ENCODE measurements at regions not wholly inside any gene's neighbourhood (a gene's known extent, or its start where the extent isn't known, plus 50 kb on each side); places are given as distances from the start of the nearest gene placed in this dataset.

DNA sequence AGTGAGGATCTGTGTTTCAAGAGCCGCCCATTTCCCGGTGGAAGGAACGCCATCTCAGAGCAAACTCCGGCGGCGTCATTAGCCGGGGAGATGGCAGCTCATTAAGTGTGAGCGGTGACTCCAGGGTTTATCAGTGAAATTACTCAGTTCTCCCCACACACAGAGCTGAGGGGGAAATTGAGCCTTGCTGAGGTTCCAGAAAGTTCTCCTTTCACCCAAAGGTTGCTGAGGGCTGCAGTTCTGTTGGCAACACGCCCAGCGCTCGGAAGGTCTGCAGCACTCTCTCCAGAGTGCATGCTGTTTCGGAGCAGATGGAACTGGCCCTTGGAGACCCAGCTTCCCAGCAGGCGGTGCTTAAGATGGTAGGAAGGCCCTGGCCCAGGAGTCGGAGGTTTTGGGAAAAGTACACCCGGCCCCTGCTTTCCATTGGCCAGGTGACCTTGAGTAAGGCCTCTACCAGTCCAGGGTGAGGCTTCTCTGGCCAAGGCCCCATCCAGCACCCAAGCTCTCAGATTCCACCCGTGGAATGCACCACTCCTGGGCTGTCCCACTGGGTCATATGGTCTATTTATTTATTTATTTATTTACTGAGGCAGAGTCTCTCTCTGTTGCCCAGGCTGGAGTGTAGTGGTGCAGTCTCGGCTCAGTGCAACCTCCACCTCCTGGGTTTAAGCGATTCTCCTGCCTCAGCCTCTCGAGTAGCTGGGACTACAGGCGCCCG is 167.7 kb upstream of the CIBAR2 start:
- Histone ChIP-seq H3K36me3 (no peaks in the 10 kb centered on the region), H3K9me3 (no peaks in the 10 kb centered on the region), H3K4me1 (ENCODE audit: control insufficient read depth in 1 of 2, insufficient read depth in 1 of 2, low read depth in 1 of 2, low read length in 1 of 2) (no peaks in the 10 kb centered on the region), H3K27me3 (no peaks in the 10 kb centered on the region), H3K4me3 (ENCODE audit: low read depth in 1 of 2, low read length in 1 of 2) (no peak overlapping the region), H3K27ac (no peak overlapping the region)
- TF ChIP-seq, protein P1, sequence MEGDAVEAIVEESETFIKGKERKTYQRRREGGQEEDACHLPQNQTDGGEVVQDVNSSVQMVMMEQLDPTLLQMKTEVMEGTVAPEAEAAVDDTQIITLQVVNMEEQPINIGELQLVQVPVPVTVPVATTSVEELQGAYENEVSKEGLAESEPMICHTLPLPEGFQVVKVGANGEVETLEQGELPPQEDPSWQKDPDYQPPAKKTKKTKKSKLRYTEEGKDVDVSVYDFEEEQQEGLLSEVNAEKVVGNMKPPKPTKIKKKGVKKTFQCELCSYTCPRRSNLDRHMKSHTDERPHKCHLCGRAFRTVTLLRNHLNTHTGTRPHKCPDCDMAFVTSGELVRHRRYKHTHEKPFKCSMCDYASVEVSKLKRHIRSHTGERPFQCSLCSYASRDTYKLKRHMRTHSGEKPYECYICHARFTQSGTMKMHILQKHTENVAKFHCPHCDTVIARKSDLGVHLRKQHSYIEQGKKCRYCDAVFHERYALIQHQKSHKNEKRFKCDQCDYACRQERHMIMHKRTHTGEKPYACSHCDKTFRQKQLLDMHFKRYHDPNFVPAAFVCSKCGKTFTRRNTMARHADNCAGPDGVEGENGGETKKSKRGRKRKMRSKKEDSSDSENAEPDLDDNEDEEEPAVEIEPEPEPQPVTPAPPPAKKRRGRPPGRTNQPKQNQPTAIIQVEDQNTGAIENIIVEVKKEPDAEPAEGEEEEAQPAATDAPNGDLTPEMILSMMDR (IDR thresholded peaks at IDR 0.05), result no peak

DNA sequence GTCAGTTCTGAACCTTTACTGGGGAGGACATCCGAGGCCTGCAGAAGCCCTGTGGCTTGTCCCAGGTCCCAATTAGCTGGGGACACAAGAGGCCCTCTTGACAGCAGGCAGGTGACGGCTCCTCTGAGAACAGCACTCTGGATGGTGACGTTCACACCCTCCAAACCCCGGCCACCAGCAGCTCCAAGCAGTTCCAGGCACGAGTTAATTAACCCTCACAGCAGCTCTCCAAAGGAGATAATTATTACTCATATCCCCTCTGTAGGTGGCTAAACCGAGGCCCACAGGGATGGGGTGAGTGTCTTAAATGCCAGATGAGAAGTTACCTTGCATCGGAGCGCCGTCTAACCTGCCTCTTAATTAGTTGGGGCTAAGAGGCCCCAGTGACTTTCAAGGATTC is 168.9 kb upstream of the CIBAR2 start:
- no peaks in the 10 kb centered on the region for H3K4me1 ChIP-seq (ENCODE audit: control insufficient read depth in 1 of 2, insufficient read depth in 1 of 2, low read depth in 1 of 2, low read length in 1 of 2)
- no peaks in the 10 kb centered on the region for H3K36me3 ChIP-seq
- H3K9me3 ChIP-seq, result no peaks in the 10 kb centered on the region
- TF ChIP-seq, protein P1 (IDR thresholded peaks at IDR 0.05), result no peak
- no peaks in the 10 kb centered on the region for H3K27me3 ChIP-seq
- no peak overlapping the region for H3K4me3 ChIP-seq (ENCODE audit: low read depth in 1 of 2, low read length in 1 of 2)
- H3K27ac ChIP-seq, result no peak overlapping the region

DNA sequence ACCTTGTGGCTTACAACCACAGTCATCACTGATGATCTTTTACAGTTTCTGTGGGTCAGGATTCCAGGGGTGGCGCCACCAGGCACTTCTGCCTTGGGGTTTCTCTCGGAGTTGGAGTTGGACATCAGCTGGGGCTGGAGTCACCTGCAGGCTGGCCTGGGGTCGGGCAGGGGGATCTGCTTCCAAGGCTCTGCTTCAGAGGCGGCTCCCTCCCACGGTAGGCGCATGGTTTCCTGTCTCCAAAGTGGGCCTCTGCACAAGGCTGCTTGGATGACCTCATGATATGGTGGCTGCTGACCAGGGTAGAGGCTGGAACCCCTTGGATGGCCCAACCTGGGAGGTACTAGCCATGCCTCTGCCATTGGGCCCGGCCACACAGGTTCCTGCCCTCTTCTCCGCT is 170.6 kb upstream of the CIBAR2 start:
- H3K36me3 ChIP-seq, result no peaks in the 10 kb centered on the region
- TF ChIP-seq, protein P1 (IDR thresholded peaks at IDR 0.05), result no peak
- no peaks in the 10 kb centered on the region for H3K27me3 ChIP-seq
- no peaks in the 10 kb centered on the region for H3K9me3 ChIP-seq
- H3K27ac ChIP-seq, result no peak overlapping the region
- H3K4me1 ChIP-seq (ENCODE audit: control insufficient read depth in 1 of 2, insufficient read depth in 1 of 2, low read depth in 1 of 2, low read length in 1 of 2), result no peaks in the 10 kb centered on the region
- no peak overlapping the region for H3K4me3 ChIP-seq (ENCODE audit: low read depth in 1 of 2, low read length in 1 of 2)

DNA sequence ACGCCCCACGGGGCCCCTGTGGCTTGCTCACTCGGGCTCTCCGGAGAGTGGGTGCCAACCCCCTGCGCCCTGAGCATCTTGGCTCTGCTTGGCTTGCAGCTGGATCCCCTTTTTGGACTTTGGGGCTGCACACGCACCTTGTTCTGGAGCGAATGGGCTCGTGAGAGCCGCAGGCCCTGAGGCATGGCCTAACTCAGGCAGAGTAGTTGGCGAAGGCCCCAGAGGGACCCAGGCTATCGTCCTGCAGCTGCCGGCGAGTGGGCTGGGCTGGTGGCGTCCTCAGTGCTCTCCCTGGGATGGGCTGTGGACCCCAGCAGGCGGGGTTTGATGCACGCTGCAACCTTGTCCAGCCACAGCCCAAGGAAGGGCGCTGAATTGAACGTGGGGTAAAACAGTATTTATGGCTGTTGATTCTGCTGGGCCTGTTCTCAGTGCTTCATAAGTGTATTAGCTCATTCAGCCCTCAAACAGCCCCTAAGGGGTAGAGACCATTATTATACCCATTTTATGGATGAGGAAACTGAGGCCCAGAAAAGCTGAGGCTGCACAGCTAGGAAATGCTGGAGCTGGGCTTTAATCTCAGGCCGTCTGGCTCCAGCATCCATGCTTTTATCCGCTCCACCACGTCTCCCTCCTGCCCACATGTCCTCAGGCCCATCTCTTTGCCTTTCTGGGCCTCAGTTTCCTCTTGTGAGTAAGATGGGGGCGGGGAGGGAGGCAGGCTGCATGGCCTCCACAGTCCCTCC is 171.2 kb upstream of the CIBAR2 start:
- Histone ChIP-seq H3K36me3 (no peaks in the 10 kb centered on the region), H3K4me3 (ENCODE audit: low read depth in 1 of 2, low read length in 1 of 2) (no peak overlapping the region), H3K4me1 (ENCODE audit: control insufficient read depth in 1 of 2, insufficient read depth in 1 of 2, low read depth in 1 of 2, low read length in 1 of 2) (no peaks in the 10 kb centered on the region), H3K27me3 (no peaks in the 10 kb centered on the region), H3K27ac (no peak overlapping the region), H3K9me3 (no peaks in the 10 kb centered on the region)
- TF ChIP-seq, protein P1 (IDR thresholded peaks at IDR 0.05), result no peak

DNA sequence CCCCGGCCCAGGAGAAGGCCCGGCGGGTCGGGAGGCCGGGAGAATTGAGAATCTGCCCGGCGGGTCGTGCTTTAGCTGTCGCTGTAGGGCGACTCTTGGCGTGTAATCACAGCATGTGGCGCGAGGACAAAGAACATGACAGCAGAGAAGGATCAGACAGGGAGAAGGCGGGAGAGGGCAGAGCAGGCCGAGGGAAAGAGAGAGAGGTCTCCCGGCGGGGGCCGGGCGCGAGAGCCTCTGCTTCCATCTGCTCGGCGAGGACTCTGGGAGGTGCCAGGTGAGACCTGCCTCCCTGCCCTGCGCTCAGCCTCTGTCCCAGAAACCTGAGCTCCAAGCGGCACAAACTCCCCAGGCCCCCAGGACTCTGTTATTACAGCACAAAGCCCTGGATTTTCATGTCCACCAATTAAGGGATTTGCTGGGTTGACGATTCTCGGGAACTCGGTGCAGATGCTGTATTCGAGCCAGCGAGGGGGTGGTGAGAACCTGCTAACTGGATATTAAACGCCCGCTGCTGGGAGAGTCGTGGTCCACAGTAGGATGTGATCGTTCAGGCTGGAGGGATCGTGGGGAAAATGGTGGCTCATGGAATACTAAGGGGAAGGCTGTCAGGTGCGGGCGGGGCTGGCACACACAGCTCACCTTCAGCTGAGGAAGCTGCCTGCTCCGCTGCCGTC is 172.0 kb upstream of the CIBAR2 start:
- Histone ChIP-seq H3K4me1 (ENCODE audit: control insufficient read depth in 1 of 2, insufficient read depth in 1 of 2, low read depth in 1 of 2, low read length in 1 of 2) (no peaks in the 10 kb centered on the region), H3K9me3 (no peaks in the 10 kb centered on the region), H3K4me3 (ENCODE audit: low read depth in 1 of 2, low read length in 1 of 2) (no peak overlapping the region), H3K27ac (no peak overlapping the region), H3K27me3 (no peaks in the 10 kb centered on the region), H3K36me3 (no peaks in the 10 kb centered on the region)
- TF ChIP-seq, protein P1 (IDR thresholded peaks at IDR 0.05), result no peak
